Naive thymus-derived CD4-positive, alpha-beta T cell (primary cell): ENCODE measurements at regions not wholly inside any gene's neighbourhood (a gene's known extent, or its start where the extent isn't known, plus 50 kb on each side); places are given as distances from the start of the nearest gene placed in this dataset.

Source experiments
- ATAC-seq: fragments of 150-1000 bp; cut with Tn5 transposase; 2 replicates; pipeline ENCODE4 v1.10.0; 2021; ENCODE audit warnings: mild to moderate bottlenecking, moderate library complexity
- CTCF ChIA-PET: fragments of 350-600 bp; sonication (Branson Sonifier 250); formaldehyde crosslinking; loops from one replicate; lab custom pipeline; 2021; ENCODE audit warnings: antibody characterized with exemption; lab: Charles Lee
- POLR2A ChIA-PET: fragments of 350-600 bp; sonication (Branson Sonifier 250); formaldehyde crosslinking; loops from one replicate; lab custom pipeline; 2021; ENCODE audit warnings: antibody characterized with exemption, inconsistent platforms; lab: Charles Lee
- DNase-seq, 9 donors: peaks; one replicate each; pipeline versions ENCODE4 v3.0.0 to v3.0.0-alpha.2; 2020 to 2022; ENCODE audit warnings: mixed read lengths in 1 of 9
- H3K27ac ChIP-seq: one replicate; pipeline ENCODE4 v1.7.0; 2013; ENCODE audit warnings: mild to moderate bottlenecking, low read depth, low read length, moderate library complexity
- H3K27me3 ChIP-seq, 2 donors: one replicate each; pipeline ENCODE4 v1.7.0; 2013; ENCODE audit warnings: low read length in 2 of 2, mild to moderate bottlenecking in 2 of 2, moderate library complexity in 2 of 2; ENCODE audit not compliant: control insufficient read depth in 2 of 2, insufficient read depth in 2 of 2
- H3K36me3 ChIP-seq, 3 experiments: 1 replicate in 2 of 3; 2 replicates in 1 of 3; pipeline ENCODE4 v1.7.0; 2013; ENCODE audit warnings: low read length in 3 of 3, mild to moderate bottlenecking in 3 of 3, moderate library complexity in 1 of 3; ENCODE audit not compliant: insufficient read depth in 3 of 3, control insufficient read depth in 2 of 3
- H3K4me1 ChIP-seq, 2 donors: one replicate each; pipeline ENCODE4 v1.7.0; 2013; ENCODE audit warnings: low read length in 2 of 2, mild to moderate bottlenecking in 2 of 2, moderate library complexity in 1 of 2; ENCODE audit not compliant: control insufficient read depth in 2 of 2, insufficient read depth in 2 of 2
- H3K4me3 ChIP-seq: 2 replicates; pipeline ENCODE4 v1.7.0; 2013; ENCODE audit warnings: mild to moderate bottlenecking, low read length
- H3K9me3 ChIP-seq, 3 experiments: 1 replicate in 2 of 3; 2 replicates in 1 of 3; pipeline ENCODE4 v1.7.0; 2013; ENCODE audit warnings: low read length in 3 of 3; ENCODE audit not compliant: control insufficient read depth in 2 of 3
- H3K27ac Mint-ChIP-seq, 9 donors: one replicate each; pipeline ENCODE4 v1.8.0; 2020 to 2022; ENCODE audit warnings: mixed read lengths in 9 of 9, mild to moderate bottlenecking in 8 of 9, moderate library complexity in 5 of 9, inconsistent platforms in 2 of 9
- H3K27me3 Mint-ChIP-seq, 5 donors: one replicate each; pipeline ENCODE4 v1.8.0; 2021 to 2022; ENCODE audit warnings: mixed read lengths in 5 of 5, mild to moderate bottlenecking in 1 of 5
- H3K36me3 Mint-ChIP-seq, 5 donors: one replicate each; pipeline ENCODE4 v1.8.0; 2020 to 2022; ENCODE audit warnings: mixed read lengths in 5 of 5, mild to moderate bottlenecking in 3 of 5, inconsistent platforms in 1 of 5
- H3K4me1 Mint-ChIP-seq, 7 donors: one replicate each; pipeline ENCODE4 v1.8.0; 2020 to 2022; ENCODE audit warnings: mixed read lengths in 7 of 7, mild to moderate bottlenecking in 3 of 7, inconsistent platforms in 1 of 7
- H3K4me3 Mint-ChIP-seq, 10 donors: one replicate each; pipeline ENCODE4 v1.8.0; 2020 to 2022; ENCODE audit warnings: mild to moderate bottlenecking in 10 of 10, mixed read lengths in 10 of 10, moderate library complexity in 6 of 10, inconsistent platforms in 2 of 10
- H3K9me3 Mint-ChIP-seq, 11 donors: one replicate each; pipeline ENCODE4 v1.8.0; 2020 to 2022; ENCODE audit warnings: mixed read lengths in 11 of 11, mild to moderate bottlenecking in 4 of 11, inconsistent platforms in 1 of 11, moderate library complexity in 1 of 11
- intact Hi-C, 2 donors: fragments of 100-400 bp; cut with micrococcal nuclease; formaldehyde crosslinking; loops; one replicate each; pipeline ENCODE4 v1.15.1; 2023

GRCh38 chr5:118017536-118017935, 970.8 kb downstream of the DTWD2 start:
- Histone ChIP-seq H3K4me1 (no peaks in the 10 kb centered on the region), H3K36me3 (no peaks in the 10 kb centered on the region), H3K4me3 (no peak overlapping the region), H3K9me3 (no peaks in the 10 kb centered on the region), H3K27me3 (no peaks in the 10 kb centered on the region), H3K27ac (no peak overlapping the region)
- no peak overlapping the region for H3K4me3 Mint-ChIP-seq
- no peaks in the 10 kb centered on the region for H3K4me1 Mint-ChIP-seq
- no peaks in the 10 kb centered on the region for H3K36me3 Mint-ChIP-seq
- H3K27me3 Mint-ChIP-seq = no peaks in the 10 kb centered on the region
- no peak overlapping the region for H3K27ac Mint-ChIP-seq
- intact Hi-C loops = no loop called here
- ATAC-seq (no peak), DNase-seq (no peak)
- peaks cover 0 to 8% (median 0%) of the 10 kb centered on the region in 11 donors for H3K9me3 Mint-ChIP-seq
- POLR2A ChIA-PET = no interaction called here
- CTCF ChIA-PET = no interaction called here

GRCh38 chr5:118016396-118016795, 972.0 kb downstream of the DTWD2 start:
- H3K36me3 ChIP-seq = no peaks in the 10 kb centered on the region
- no peak for ATAC-seq
- ChIA-PET CTCF (no interaction called here), POLR2A (no interaction called here)
- DNase-seq = no peak
- no peak overlapping the region for H3K4me3 Mint-ChIP-seq
- H3K27me3 ChIP-seq = no peaks in the 10 kb centered on the region
- intact Hi-C loops = no loop called here
- H3K9me3 ChIP-seq = no peaks in the 10 kb centered on the region
- no peaks in the 10 kb centered on the region for H3K4me1 Mint-ChIP-seq
- H3K4me1 ChIP-seq = no peaks in the 10 kb centered on the region
- H3K9me3 Mint-ChIP-seq = peaks cover 0 to 8% (median 0%) of the 10 kb centered on the region in 11 donors
- H3K27me3 Mint-ChIP-seq = no peaks in the 10 kb centered on the region
- no peak overlapping the region for H3K4me3 ChIP-seq
- H3K27ac ChIP-seq = no peak overlapping the region
- no peaks in the 10 kb centered on the region for H3K36me3 Mint-ChIP-seq
- H3K27ac Mint-ChIP-seq = no peak overlapping the region

GRCh38 chr5:118015511-118015910, 972.8 kb downstream of the DTWD2 start:
- Mint-ChIP-seq H3K36me3 (no peaks in the 10 kb centered on the region), H3K27ac (no peak overlapping the region), H3K4me1 (no peaks in the 10 kb centered on the region), H3K27me3 (no peaks in the 10 kb centered on the region), H3K9me3 (peaks cover 0 to 8% (median 0%) of the 10 kb centered on the region in 11 donors), H3K4me3 (no peak overlapping the region)
- H3K4me3 ChIP-seq = no peak overlapping the region
- no peaks in the 10 kb centered on the region for H3K36me3 ChIP-seq
- ATAC-seq (no peak), DNase-seq (no peak)
- H3K27ac ChIP-seq = no peak overlapping the region
- ChIA-PET CTCF (no interaction called here), POLR2A (no interaction called here)
- intact Hi-C loops = no loop called here
- H3K9me3 ChIP-seq = no peaks in the 10 kb centered on the region
- H3K4me1 ChIP-seq = no peaks in the 10 kb centered on the region
- H3K27me3 ChIP-seq = no peaks in the 10 kb centered on the region

- ATAC-seq (no peak), DNase-seq (no peak)
- Histone ChIP-seq H3K9me3 (no peaks in the 10 kb centered on the region), H3K4me3 (no peak overlapping the region), H3K36me3 (no peaks in the 10 kb centered on the region), H3K4me1 (no peaks in the 10 kb centered on the region), H3K27me3 (no peaks in the 10 kb centered on the region), H3K27ac (no peak overlapping the region)
- Mint-ChIP-seq H3K4me1 (no peaks in the 10 kb centered on the region), H3K36me3 (no peaks in the 10 kb centered on the region), H3K27ac (no peak overlapping the region), H3K4me3 (no peak overlapping the region), H3K27me3 (no peaks in the 10 kb centered on the region), H3K9me3 (peaks cover 0 to 6% (median 0%) of the 10 kb centered on the region in 11 donors)
- intact Hi-C loops = no loop called here
- POLR2A ChIA-PET = no interaction called here
- CTCF ChIA-PET = interaction anchor here (0.6 kb wide), 1 partner anchor 456 kb away, joined by 4 read pairs; no protein-coding TSS in a partner anchor
Measured at GRCh38 chr5:118009741-118010297, 978.5 kb downstream of the DTWD2 start.

GRCh38 chr5:118008779-118009178, 979.6 kb downstream of the DTWD2 start:
- H3K4me1 ChIP-seq = no peaks in the 10 kb centered on the region
- no peaks in the 10 kb centered on the region for H3K27me3 ChIP-seq
- no peak for ATAC-seq
- H3K4me1 Mint-ChIP-seq = no peaks in the 10 kb centered on the region
- no peaks in the 10 kb centered on the region for H3K9me3 ChIP-seq
- no peak for DNase-seq
- no peak overlapping the region for H3K4me3 ChIP-seq
- no peak overlapping the region for H3K27ac ChIP-seq
- ChIA-PET CTCF (no interaction called here), POLR2A (no interaction called here)
- H3K27me3 Mint-ChIP-seq = no peaks in the 10 kb centered on the region
- no peaks in the 10 kb centered on the region for H3K36me3 ChIP-seq
- no peaks in the 10 kb centered on the region for H3K36me3 Mint-ChIP-seq
- no peak overlapping the region for H3K27ac Mint-ChIP-seq
- H3K4me3 Mint-ChIP-seq = no peak overlapping the region
- H3K9me3 Mint-ChIP-seq = peaks cover 0 to 6% (median 0%) of the 10 kb centered on the region in 11 donors
- intact Hi-C loops = no loop called here

GRCh38 chr5:118007262-118007661, 981.1 kb downstream of the DTWD2 start:
- Mint-ChIP-seq H3K4me1 (no peaks in the 10 kb centered on the region), H3K9me3 (peaks cover 0 to 11% (median 2%) of the 10 kb centered on the region in 11 donors), H3K4me3 (no peak overlapping the region), H3K27me3 (no peaks in the 10 kb centered on the region), H3K27ac (no peak overlapping the region), H3K36me3 (no peaks in the 10 kb centered on the region)
- Histone ChIP-seq H3K4me3 (no peak overlapping the region), H3K27ac (no peak overlapping the region), H3K9me3 (no peaks in the 10 kb centered on the region), H3K4me1 (no peaks in the 10 kb centered on the region), H3K27me3 (no peaks in the 10 kb centered on the region), H3K36me3 (no peaks in the 10 kb centered on the region)
- intact Hi-C loops = no loop called here
- POLR2A ChIA-PET = no interaction called here
- DNase-seq (no peak), ATAC-seq (no peak)
- CTCF ChIA-PET = no interaction called here

GRCh38 chr5:118006219-118006618, 982.1 kb downstream of the DTWD2 start:
- ATAC-seq (no peak), DNase-seq (no peak)
- Histone ChIP-seq H3K9me3 (no peaks in the 10 kb centered on the region), H3K27me3 (no peaks in the 10 kb centered on the region), H3K27ac (no peak overlapping the region), H3K36me3 (no peaks in the 10 kb centered on the region), H3K4me1 (no peaks in the 10 kb centered on the region), H3K4me3 (no peak overlapping the region)
- intact Hi-C loops = no loop called here
- CTCF ChIA-PET = no interaction called here
- POLR2A ChIA-PET = no interaction called here
- Mint-ChIP-seq H3K4me1 (no peaks in the 10 kb centered on the region), H3K36me3 (no peaks in the 10 kb centered on the region), H3K27ac (no peak overlapping the region), H3K4me3 (no peak overlapping the region), H3K9me3 (peaks cover 0 to 11% (median 2%) of the 10 kb centered on the region in 11 donors), H3K27me3 (no peaks in the 10 kb centered on the region)
